ENCODE measurements at regions not wholly inside any gene's neighbourhood (a gene's known extent, or its start where the extent isn't known, plus 50 kb on each side); places are given as distances from the start of the nearest gene placed in this dataset.

DNA sequence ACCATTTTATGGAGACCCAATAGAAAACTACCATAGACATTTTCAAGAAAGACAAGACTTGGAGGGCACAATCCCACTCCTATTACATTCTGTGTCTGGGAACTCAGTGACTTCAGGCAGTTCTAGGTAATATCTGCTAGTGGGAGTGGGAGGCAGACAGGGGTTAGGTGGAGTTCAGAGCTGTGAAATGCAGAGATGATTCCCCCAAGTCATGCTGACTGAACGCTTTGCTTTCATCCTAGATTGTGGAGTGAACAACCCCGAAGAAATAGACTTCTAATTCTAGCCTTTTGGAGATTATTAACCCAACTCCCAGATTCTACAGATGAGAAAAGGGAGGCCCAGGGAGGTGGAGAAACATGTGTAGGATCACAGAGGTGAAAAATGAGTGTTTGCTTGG, 437.8 kb upstream of the CADM1 start:
- Mint-ChIP-seq H3K27me3 (ENCODE audit: insufficient read depth, low read depth, poor library complexity) (peaks cover 2% of the 10 kb centered on the region), H3K9me3 (no peaks in the 10 kb centered on the region), H3K27ac (no peak overlapping the region), H3K4me3 (no peak overlapping the region), H3K4me1 (peaks cover 2% of the 10 kb centered on the region; the same call in 2 of the 3 replicates), H3K36me3 (ENCODE audit: low read depth) (no peaks in the 10 kb centered on the region)
- H3K4me2 ChIP-seq, result no peak overlapping the region
- no peak overlapping the region for H3K4me3 ChIP-seq
- H3K79me2 ChIP-seq (replicated peaks; ENCODE audit: insufficient read depth), result no peaks in the 10 kb centered on the region
- H3K36me3 ChIP-seq (ENCODE audit: insufficient read depth), result no peaks in the 10 kb centered on the region
- H3K27me3 ChIP-seq (ENCODE audit: insufficient read depth), result no peaks in the 10 kb centered on the region
- no peak for ATAC-seq
- TF ChIP-seq STAT1 (IDR thresholded peaks at IDR 0.05; ENCODE audit: unreplicated experiment), result no peak
- no peak for TF ChIP-seq EZH2 (IDR thresholded peaks at IDR 0.05; ENCODE audit: low read depth, unreplicated experiment)
- TF ChIP-seq, protein P1, sequence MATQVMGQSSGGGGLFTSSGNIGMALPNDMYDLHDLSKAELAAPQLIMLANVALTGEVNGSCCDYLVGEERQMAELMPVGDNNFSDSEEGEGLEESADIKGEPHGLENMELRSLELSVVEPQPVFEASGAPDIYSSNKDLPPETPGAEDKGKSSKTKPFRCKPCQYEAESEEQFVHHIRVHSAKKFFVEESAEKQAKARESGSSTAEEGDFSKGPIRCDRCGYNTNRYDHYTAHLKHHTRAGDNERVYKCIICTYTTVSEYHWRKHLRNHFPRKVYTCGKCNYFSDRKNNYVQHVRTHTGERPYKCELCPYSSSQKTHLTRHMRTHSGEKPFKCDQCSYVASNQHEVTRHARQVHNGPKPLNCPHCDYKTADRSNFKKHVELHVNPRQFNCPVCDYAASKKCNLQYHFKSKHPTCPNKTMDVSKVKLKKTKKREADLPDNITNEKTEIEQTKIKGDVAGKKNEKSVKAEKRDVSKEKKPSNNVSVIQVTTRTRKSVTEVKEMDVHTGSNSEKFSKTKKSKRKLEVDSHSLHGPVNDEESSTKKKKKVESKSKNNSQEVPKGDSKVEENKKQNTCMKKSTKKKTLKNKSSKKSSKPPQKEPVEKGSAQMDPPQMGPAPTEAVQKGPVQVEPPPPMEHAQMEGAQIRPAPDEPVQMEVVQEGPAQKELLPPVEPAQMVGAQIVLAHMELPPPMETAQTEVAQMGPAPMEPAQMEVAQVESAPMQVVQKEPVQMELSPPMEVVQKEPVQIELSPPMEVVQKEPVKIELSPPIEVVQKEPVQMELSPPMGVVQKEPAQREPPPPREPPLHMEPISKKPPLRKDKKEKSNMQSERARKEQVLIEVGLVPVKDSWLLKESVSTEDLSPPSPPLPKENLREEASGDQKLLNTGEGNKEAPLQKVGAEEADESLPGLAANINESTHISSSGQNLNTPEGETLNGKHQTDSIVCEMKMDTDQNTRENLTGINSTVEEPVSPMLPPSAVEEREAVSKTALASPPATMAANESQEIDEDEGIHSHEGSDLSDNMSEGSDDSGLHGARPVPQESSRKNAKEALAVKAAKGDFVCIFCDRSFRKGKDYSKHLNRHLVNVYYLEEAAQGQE (IDR thresholded peaks at IDR 0.05; ENCODE audit: unreplicated experiment), result no peak
- no peak for TF ChIP-seq EZH2phosphoT487 (IDR thresholded peaks at IDR 0.05; ENCODE audit: unreplicated experiment)
- no peak for TF ChIP-seq POLR2AphosphoS5 (IDR thresholded peaks at IDR 0.05; ENCODE audit: low read depth)
- no peak for TF ChIP-seq NANOG (IDR thresholded peaks at IDR 0.05; ENCODE audit: borderline replicate concordance)
- TF ChIP-seq JUNB (IDR thresholded peaks at IDR 0.05; ENCODE audit: unreplicated experiment), result no peak
- TF ChIP-seq ZNF114 (CRISPR knock-in tag; IDR thresholded peaks at IDR 0.05), result no peak
- TF ChIP-seq, protein P2, sequence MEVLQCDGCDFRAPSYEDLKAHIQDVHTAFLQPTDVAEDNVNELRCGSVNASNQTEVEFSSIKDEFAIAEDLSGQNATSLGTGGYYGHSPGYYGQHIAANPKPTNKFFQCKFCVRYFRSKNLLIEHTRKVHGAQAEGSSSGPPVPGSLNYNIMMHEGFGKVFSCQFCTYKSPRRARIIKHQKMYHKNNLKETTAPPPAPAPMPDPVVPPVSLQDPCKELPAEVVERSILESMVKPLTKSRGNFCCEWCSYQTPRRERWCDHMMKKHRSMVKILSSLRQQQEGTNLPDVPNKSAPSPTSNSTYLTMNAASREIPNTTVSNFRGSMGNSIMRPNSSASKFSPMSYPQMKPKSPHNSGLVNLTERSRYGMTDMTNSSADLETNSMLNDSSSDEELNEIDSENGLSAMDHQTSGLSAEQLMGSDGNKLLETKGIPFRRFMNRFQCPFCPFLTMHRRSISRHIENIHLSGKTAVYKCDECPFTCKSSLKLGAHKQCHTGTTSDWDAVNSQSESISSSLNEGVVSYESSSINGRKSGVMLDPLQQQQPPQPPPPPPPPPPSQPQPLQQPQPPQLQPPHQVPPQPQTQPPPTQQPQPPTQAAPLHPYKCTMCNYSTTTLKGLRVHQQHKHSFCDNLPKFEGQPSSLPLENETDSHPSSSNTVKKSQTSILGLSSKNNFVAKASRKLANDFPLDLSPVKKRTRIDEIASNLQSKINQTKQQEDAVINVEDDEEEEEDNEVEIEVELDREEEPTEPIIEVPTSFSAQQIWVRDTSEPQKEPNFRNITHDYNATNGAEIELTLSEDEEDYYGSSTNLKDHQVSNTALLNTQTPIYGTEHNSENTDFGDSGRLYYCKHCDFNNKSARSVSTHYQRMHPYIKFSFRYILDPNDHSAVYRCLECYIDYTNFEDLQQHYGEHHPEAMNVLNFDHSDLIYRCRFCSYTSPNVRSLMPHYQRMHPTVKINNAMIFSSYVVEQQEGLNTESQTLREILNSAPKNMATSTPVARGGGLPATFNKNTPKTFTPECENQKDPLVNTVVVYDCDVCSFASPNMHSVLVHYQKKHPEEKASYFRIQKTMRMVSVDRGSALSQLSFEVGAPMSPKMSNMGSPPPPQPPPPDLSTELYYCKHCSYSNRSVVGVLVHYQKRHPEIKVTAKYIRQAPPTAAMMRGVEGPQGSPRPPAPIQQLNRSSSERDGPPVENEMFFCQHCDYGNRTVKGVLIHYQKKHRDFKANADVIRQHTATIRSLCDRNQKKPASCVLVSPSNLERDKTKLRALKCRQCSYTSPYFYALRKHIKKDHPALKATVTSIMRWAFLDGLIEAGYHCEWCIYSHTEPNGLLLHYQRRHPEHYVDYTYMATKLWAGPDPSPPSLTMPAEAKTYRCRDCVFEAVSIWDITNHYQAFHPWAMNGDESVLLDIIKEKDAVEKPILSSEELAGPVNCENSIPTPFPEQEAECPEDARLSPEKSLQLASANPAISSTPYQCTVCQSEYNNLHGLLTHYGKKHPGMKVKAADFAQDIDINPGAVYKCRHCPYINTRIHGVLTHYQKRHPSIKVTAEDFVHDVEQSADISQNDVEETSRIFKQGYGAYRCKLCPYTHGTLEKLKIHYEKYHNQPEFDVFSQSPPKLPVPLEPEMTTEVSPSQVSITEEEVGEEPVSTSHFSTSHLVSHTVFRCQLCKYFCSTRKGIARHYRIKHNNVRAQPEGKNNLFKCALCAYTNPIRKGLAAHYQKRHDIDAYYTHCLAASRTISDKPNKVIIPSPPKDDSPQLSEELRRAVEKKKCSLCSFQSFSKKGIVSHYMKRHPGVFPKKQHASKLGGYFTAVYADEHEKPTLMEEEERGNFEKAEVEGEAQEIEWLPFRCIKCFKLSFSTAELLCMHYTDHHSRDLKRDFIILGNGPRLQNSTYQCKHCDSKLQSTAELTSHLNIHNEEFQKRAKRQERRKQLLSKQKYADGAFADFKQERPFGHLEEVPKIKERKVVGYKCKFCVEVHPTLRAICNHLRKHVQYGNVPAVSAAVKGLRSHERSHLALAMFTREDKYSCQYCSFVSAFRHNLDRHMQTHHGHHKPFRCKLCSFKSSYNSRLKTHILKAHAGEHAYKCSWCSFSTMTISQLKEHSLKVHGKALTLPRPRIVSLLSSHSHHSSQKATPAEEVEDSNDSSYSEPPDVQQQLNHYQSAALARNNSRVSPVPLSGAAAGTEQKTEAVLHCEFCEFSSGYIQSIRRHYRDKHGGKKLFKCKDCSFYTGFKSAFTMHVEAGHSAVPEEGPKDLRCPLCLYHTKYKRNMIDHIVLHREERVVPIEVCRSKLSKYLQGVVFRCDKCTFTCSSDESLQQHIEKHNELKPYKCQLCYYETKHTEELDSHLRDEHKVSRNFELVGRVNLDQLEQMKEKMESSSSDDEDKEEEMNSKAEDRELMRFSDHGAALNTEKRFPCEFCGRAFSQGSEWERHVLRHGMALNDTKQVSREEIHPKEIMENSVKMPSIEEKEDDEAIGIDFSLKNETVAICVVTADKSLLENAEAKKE (CRISPR knock-in tag; IDR thresholded peaks at IDR 0.05), result no peak
- TF ChIP-seq, protein P3, sequence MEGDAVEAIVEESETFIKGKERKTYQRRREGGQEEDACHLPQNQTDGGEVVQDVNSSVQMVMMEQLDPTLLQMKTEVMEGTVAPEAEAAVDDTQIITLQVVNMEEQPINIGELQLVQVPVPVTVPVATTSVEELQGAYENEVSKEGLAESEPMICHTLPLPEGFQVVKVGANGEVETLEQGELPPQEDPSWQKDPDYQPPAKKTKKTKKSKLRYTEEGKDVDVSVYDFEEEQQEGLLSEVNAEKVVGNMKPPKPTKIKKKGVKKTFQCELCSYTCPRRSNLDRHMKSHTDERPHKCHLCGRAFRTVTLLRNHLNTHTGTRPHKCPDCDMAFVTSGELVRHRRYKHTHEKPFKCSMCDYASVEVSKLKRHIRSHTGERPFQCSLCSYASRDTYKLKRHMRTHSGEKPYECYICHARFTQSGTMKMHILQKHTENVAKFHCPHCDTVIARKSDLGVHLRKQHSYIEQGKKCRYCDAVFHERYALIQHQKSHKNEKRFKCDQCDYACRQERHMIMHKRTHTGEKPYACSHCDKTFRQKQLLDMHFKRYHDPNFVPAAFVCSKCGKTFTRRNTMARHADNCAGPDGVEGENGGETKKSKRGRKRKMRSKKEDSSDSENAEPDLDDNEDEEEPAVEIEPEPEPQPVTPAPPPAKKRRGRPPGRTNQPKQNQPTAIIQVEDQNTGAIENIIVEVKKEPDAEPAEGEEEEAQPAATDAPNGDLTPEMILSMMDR (conservative IDR thresholded peaks at IDR 0.05; ENCODE audit: low read depth in 2 of 2), result no peak
- no peak for TF ChIP-seq CREB1 (CRISPR knock-in tag; IDR thresholded peaks at IDR 0.05; ENCODE audit: low read depth)
- no peak for TF ChIP-seq ZNF331 (CRISPR knock-in tag; IDR thresholded peaks at IDR 0.05; ENCODE audit: low read depth)
- TF ChIP-seq, protein P4, sequence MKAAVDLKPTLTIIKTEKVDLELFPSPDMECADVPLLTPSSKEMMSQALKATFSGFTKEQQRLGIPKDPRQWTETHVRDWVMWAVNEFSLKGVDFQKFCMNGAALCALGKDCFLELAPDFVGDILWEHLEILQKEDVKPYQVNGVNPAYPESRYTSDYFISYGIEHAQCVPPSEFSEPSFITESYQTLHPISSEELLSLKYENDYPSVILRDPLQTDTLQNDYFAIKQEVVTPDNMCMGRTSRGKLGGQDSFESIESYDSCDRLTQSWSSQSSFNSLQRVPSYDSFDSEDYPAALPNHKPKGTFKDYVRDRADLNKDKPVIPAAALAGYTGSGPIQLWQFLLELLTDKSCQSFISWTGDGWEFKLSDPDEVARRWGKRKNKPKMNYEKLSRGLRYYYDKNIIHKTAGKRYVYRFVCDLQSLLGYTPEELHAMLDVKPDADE (IDR thresholded peaks at IDR 0.05), result no peak
- H3F3A ChIP-seq (replicated peaks; ENCODE audit: low read depth), result no peaks in the 10 kb centered on the region
- H3K27ac ChIP-seq (ENCODE audit: low read depth), result no peak overlapping the region
- H3K4me1 ChIP-seq (ENCODE audit: insufficient read depth), result no peaks in the 10 kb centered on the region
- no peak for DNase-seq (ENCODE audit: low spot score)
- H3K9me2 ChIP-seq (ENCODE audit: insufficient read depth), result no peaks in the 10 kb centered on the region
- no peaks in the 10 kb centered on the region for H4K20me1 ChIP-seq (replicated peaks; ENCODE audit: insufficient read depth)
- H2AFZ ChIP-seq, result no peak overlapping the region
